ENCODE measurements at regions not wholly inside any gene's neighbourhood (a gene's known extent, or its start where the extent isn't known, plus 50 kb on each side); places are given as distances from the start of the nearest gene placed in this dataset.

- intact Hi-C loops (cut with DNase I): no loop called here
- DNase-seq: no peak
Observed at GRCh38 chr4:165709973-165710526, 163.0 kb upstream of the TLL1 start.

- DNase-seq: no peak
- intact Hi-C loops (cut with DNase I): no loop called here
Observed at GRCh38 chr4:165711436-165711835, 161.6 kb upstream of the TLL1 start.

GRCh38 chr4:165711912-165712311 lies 161.1 kb upstream of the TLL1 start:
- intact Hi-C loops (cut with DNase I): no loop called here
- no peak for DNase-seq

GRCh38 chr4:165714650-165715049 lies 158.4 kb upstream of the TLL1 start:
- DNase-seq: no peak
- intact Hi-C loops (cut with DNase I): no loop called here

GRCh38 chr4:165715211-165715610 lies 157.8 kb upstream of the TLL1 start:
- intact Hi-C loops (cut with DNase I): no loop called here
- no peak for DNase-seq

- intact Hi-C loops (cut with DNase I): no loop called here
- no peak for DNase-seq
Observed at GRCh38 chr4:165715989-165716388, 157.0 kb upstream of the TLL1 start.

GRCh38 chr4:165716472-165716871 lies 156.6 kb upstream of the TLL1 start:
- no peak for DNase-seq
- intact Hi-C loops (cut with DNase I): no loop called here

- intact Hi-C loops (cut with DNase I): no loop called here
- no peak for DNase-seq
Observed at GRCh38 chr4:165718660-165719059, 154.4 kb upstream of the TLL1 start.

- no peak for DNase-seq
- intact Hi-C loops (cut with DNase I): no loop called here
Observed at GRCh38 chr4:165720411-165721082, 152.5 kb upstream of the TLL1 start.

- intact Hi-C loops (cut with DNase I): no loop called here
Observed at GRCh38 chr4:165721815-165722214, 151.2 kb upstream of the TLL1 start.

GRCh38 chr4:165723051-165723795 lies 149.8 kb upstream of the TLL1 start:
- no peak for DNase-seq
- intact Hi-C loops (cut with DNase I): no loop called here

More at GRCh38 chr4:165721815-165722214, 151.2 kb upstream of the TLL1 start:
- no peak for DNase-seq

GRCh38 chr4:165724786-165725185 lies 148.3 kb upstream of the TLL1 start:
- DNase-seq: no peak
- intact Hi-C loops (cut with DNase I): no loop called here

GRCh38 chr4:165725352-165725751 lies 147.7 kb upstream of the TLL1 start:
- intact Hi-C loops (cut with DNase I): no loop called here
- DNase-seq: no peak

GRCh38 chr4:165726831-165727230 lies 146.2 kb upstream of the TLL1 start:
- intact Hi-C loops (cut with DNase I): no loop called here
- DNase-seq: no peak

- intact Hi-C loops (cut with DNase I): no loop called here
- no peak for DNase-seq
Observed at GRCh38 chr4:165737309-165737972, 135.6 kb upstream of the TLL1 start.

- intact Hi-C loops (cut with DNase I): no loop called here
- DNase-seq: no peak
Observed at GRCh38 chr4:165738571-165738970, 134.5 kb upstream of the TLL1 start.

GRCh38 chr4:165740911-165741310 lies 132.1 kb upstream of the TLL1 start:
- intact Hi-C loops (cut with DNase I): no loop called here

GRCh38 chr4:165743422-165743821 lies 129.6 kb upstream of the TLL1 start:
- DNase-seq: no peak
- intact Hi-C loops (cut with DNase I): no loop called here

More at GRCh38 chr4:165740911-165741310, 132.1 kb upstream of the TLL1 start:
- no peak for DNase-seq

- intact Hi-C loops (cut with DNase I): no loop called here
Observed at GRCh38 chr4:165744370-165744769, 128.7 kb upstream of the TLL1 start.

GRCh38 chr4:165748321-165748720 lies 124.7 kb upstream of the TLL1 start:
- DNase-seq: no peak
- intact Hi-C loops (cut with DNase I): no loop called here

More at GRCh38 chr4:165744370-165744769, 128.7 kb upstream of the TLL1 start:
- no peak for DNase-seq
